Endothelial cell of umbilical vein (primary cell): ENCODE measurements at regions not wholly inside any gene's neighbourhood (a gene's known extent, or its start where the extent isn't known, plus 50 kb on each side); places are given as distances from the start of the nearest gene placed in this dataset.

Experiments used
- EZH2 ChIP-seq: IDR thresholded peaks from 2 replicates; pipeline ENCODE4 v1.6.1; 2012; ENCODE audit warnings: borderline replicate concordance, low read depth, mild to moderate bottlenecking, moderate library complexity, low read length, inconsistent platforms; ENCODE audit not compliant: severe bottlenecking
- FOS ChIP-seq: IDR thresholded peaks from 2 replicates; pipeline ENCODE4 v1.6.1; 2011; ENCODE audit warnings: mild to moderate bottlenecking, low read length, moderate library complexity, borderline replicate concordance; ENCODE audit not compliant: insufficient read depth
- MYC ChIP-seq: IDR thresholded peaks from one replicate; pipeline ENCODE4 v1.6.1; 2011; ENCODE audit warnings: mild to moderate bottlenecking, low read depth, low read length
- POLR2A ChIP-seq: IDR thresholded peaks from 2 replicates; pipeline ENCODE4 v1.6.1; 2012; ENCODE audit warnings: low read depth, mild to moderate bottlenecking, control low read depth, low read length
- POLR2AphosphoS5 ChIP-seq: IDR thresholded peaks from 2 replicates; pipeline ENCODE4 v1.6.1; 2012; ENCODE audit warnings: low read depth, mild to moderate bottlenecking, control low read depth, low read length, moderate library complexity; ENCODE audit not compliant: insufficient read depth
- TF ChIP-seq, protein P1 (sequence below), 2 donors: IDR thresholded peaks; 1 replicate in 1 of 2; 2 replicates in 1 of 2; pipeline ENCODE4 v1.5.1; 2011; ENCODE audit warnings: low read length in 2 of 2, mild to moderate bottlenecking in 2 of 2, moderate library complexity in 2 of 2, control low read depth in 1 of 2, inconsistent platforms in 1 of 2, low read depth in 1 of 2; ENCODE audit not compliant: insufficient read depth in 1 of 2; ENCODE audit errors: extremely low read depth in 1 of 2
- TF ChIP-seq, protein P2 (sequence below): IDR thresholded peaks from 2 replicates; pipeline ENCODE4 v1.6.1; 2011; ENCODE audit not compliant: insufficient read depth, insufficient read length

DNA sequence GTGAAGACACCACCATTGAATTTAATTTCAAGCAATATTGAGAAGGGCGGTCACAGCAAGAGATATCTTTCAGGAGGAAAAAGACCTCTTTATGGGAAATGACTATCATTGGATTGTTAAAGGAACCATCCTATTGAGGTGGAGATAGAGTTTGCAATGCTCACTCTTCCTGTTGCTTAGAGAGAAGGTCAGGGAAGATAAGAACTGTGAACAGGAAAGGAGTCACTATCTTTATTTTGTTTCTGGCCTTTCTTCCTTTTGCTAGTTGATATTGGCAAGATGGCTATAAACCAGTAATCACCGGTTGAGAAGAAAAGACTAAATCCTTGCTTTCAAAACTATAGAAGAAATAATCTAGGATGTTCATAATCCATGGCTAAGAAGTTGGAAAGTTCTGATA lies 112.1 kb upstream of the TMEM108 start:
- TF ChIP-seq, protein P1, sequence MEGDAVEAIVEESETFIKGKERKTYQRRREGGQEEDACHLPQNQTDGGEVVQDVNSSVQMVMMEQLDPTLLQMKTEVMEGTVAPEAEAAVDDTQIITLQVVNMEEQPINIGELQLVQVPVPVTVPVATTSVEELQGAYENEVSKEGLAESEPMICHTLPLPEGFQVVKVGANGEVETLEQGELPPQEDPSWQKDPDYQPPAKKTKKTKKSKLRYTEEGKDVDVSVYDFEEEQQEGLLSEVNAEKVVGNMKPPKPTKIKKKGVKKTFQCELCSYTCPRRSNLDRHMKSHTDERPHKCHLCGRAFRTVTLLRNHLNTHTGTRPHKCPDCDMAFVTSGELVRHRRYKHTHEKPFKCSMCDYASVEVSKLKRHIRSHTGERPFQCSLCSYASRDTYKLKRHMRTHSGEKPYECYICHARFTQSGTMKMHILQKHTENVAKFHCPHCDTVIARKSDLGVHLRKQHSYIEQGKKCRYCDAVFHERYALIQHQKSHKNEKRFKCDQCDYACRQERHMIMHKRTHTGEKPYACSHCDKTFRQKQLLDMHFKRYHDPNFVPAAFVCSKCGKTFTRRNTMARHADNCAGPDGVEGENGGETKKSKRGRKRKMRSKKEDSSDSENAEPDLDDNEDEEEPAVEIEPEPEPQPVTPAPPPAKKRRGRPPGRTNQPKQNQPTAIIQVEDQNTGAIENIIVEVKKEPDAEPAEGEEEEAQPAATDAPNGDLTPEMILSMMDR (IDR thresholded peaks at IDR 0.05; ENCODE audit: extremely low read depth in 1 of 2, insufficient read depth in 1 of 2, low read depth in 1 of 2, low read length in 2 of 2): no peak
- no peak for TF ChIP-seq POLR2AphosphoS5
- TF ChIP-seq EZH2: no peak
- no peak for TF ChIP-seq POLR2A
- TF ChIP-seq FOS: no peak
- TF ChIP-seq, protein P2, sequence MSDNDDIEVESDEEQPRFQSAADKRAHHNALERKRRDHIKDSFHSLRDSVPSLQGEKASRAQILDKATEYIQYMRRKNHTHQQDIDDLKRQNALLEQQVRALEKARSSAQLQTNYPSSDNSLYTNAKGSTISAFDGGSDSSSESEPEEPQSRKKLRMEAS: no peak
- no peak for TF ChIP-seq MYC
